ENCODE measurements at regions not wholly inside any gene's neighbourhood (a gene's known extent, or its start where the extent isn't known, plus 50 kb on each side); places are given as distances from the start of the nearest gene placed in this dataset.

GRCh38 chr6:56725254-56725653, 82.6 kb upstream of the DST start:
- no peak for TF ChIP-seq CTCF (IDR thresholded peaks at IDR 0.05; ENCODE audit: insufficient read depth, low read length, poor library complexity, severe bottlenecking)
- no peak for TF ChIP-seq EZH2phosphoT487 (conservative IDR thresholded peaks at IDR 0.05; ENCODE audit: low read length)
